Tibial nerve (tissue), 4 donors: ENCODE measurements at regions not wholly inside any gene's neighbourhood (a gene's known extent, or its start where the extent isn't known, plus 50 kb on each side); places are given as distances from the start of the nearest gene placed in this dataset.

Source experiments
- DNase-seq, 2 donors: peaks; one replicate each; pipeline ENCODE4 v3.0.0-alpha.2; 2019; ENCODE audit warnings: low spot score in 2 of 2
- H3K27ac ChIP-seq, 4 donors: fragments of 200-600 bp; sonication (generic) in 3 of 4; one replicate each; pipeline ENCODE4 v1.5.1; 2017 to 2019; ENCODE audit warnings: mild to moderate bottlenecking in 1 of 4
- H3K27me3 ChIP-seq, 2 donors: fragments of 200-600 bp; sonication (generic) in 1 of 2; one replicate each; pipeline versions ENCODE4 v1.5.1 to v1.6.0; 2017 to 2019
- H3K36me3 ChIP-seq, 3 donors: fragments of 200-600 bp; sonication (generic); one replicate each; pipeline ENCODE4 v1.5.1; 2018 to 2019
- H3K4me1 ChIP-seq, 4 donors: fragments of 200-600 bp; sonication (generic) in 3 of 4; one replicate each; pipeline ENCODE4 v1.5.1; 2017 to 2019
- H3K4me3 ChIP-seq, 4 donors: fragments of 200-600 bp; sonication (generic) in 3 of 4; one replicate each; pipeline ENCODE4 v1.5.1; 2017 to 2019; ENCODE audit warnings: mild to moderate bottlenecking in 1 of 4, moderate library complexity in 1 of 4
- H3K9me3 ChIP-seq, 4 donors: fragments of 200-600 bp; sonication (generic) in 3 of 4; one replicate each; pipeline ENCODE4 v1.5.1; 2017 to 2019
- EP300 ChIP-seq, 2 donors: sonication (generic); formaldehyde crosslinking; IDR thresholded peaks; one replicate each; pipeline ENCODE4 v1.6.1; 2017; ENCODE audit warnings: antibody characterized with exemption in 2 of 2, mild to moderate bottlenecking in 1 of 2
- POLR2A ChIP-seq, 2 donors: fragments of 450-650 bp; IDR thresholded peaks; one replicate each; pipeline ENCODE4 v1.6.1; 2017; ENCODE audit warnings: antibody characterized with exemption in 2 of 2, mild to moderate bottlenecking in 2 of 2, moderate library complexity in 2 of 2
- whole genome bisulfite sequencing, 2 donors: methylation state at CpG; one replicate each; pipeline ENCODE4 v1.1.5; 2018; 5-methylcytosine and 5-hydroxymethylcytosine counted together
- TF ChIP-seq, protein P1 (sequence below), 5 experiments: fragments of 200-600 bp in 3 of 5; fragments of 450-650 bp in 2 of 5; sonication (generic) in 3 of 5; IDR thresholded peaks; one replicate each; pipeline ENCODE4 v1.5.1; 2016 to 2019; ENCODE audit warnings: antibody characterized with exemption in 5 of 5, mild to moderate bottlenecking in 3 of 5, moderate library complexity in 2 of 5

DNA sequence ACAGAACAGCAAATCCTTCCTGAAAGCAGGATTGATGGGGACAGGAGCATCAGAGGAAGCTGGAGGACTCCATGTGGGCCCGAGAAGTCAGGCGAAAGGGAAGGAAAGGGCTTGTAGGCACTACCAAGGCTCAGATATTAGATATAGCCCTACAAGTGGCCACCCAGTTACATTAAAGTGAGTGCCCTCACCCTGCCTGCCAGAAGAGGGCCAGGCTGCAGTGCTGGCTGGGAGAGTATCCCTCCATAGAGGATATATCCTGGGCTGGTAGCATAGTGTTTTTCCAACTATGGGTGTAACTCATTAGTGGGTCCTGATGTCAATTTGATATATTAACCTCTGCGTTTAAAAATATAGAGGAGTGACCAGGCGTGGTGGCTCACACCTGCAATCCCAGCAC lies 285.2 kb downstream of the MYCN start:
- no peak overlapping the region for H3K27ac ChIP-seq
- no peaks in the 10 kb centered on the region for H3K27me3 ChIP-seq
- DNase-seq, result no peak
- no peaks in the 10 kb centered on the region for H3K36me3 ChIP-seq
- H3K4me1 ChIP-seq, result no peaks in the 10 kb centered on the region
- H3K4me3 ChIP-seq, result no peak overlapping the region
- TF ChIP-seq, protein P1, sequence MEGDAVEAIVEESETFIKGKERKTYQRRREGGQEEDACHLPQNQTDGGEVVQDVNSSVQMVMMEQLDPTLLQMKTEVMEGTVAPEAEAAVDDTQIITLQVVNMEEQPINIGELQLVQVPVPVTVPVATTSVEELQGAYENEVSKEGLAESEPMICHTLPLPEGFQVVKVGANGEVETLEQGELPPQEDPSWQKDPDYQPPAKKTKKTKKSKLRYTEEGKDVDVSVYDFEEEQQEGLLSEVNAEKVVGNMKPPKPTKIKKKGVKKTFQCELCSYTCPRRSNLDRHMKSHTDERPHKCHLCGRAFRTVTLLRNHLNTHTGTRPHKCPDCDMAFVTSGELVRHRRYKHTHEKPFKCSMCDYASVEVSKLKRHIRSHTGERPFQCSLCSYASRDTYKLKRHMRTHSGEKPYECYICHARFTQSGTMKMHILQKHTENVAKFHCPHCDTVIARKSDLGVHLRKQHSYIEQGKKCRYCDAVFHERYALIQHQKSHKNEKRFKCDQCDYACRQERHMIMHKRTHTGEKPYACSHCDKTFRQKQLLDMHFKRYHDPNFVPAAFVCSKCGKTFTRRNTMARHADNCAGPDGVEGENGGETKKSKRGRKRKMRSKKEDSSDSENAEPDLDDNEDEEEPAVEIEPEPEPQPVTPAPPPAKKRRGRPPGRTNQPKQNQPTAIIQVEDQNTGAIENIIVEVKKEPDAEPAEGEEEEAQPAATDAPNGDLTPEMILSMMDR (IDR thresholded peaks at IDR 0.05), result no peak
- TF ChIP-seq POLR2A (IDR thresholded peaks at IDR 0.05), result no peak
- H3K9me3 ChIP-seq, result no peaks in the 10 kb centered on the region
- WGBS, 2 donors, result 86 to 94% methylated on average over 4 of the region's 4 CpGs

DNA sequence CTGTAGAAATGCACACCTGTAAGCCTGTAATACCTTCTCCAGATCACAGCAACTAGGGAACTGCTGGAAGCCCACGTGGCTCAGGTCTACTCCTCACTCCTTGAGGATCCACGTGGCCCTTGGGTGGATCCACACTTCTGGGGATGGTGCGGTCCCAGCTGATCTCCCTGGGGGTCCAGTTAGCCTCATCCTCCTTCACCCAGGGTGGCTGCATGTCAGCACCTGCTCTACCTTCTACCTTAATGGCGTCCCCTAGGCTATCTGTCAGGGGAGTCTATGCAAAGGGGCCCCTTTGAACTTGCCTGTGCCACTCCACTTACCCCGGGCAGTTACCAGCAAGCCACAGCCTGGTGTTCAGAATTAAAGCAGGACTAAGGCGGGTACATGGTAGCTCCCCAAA lies 284.7 kb downstream of the MYCN start:
- H3K4me3 ChIP-seq, result no peak overlapping the region
- TF ChIP-seq EP300 (IDR thresholded peaks at IDR 0.05) (no peak), POLR2A (IDR thresholded peaks at IDR 0.05) (no peak)
- TF ChIP-seq, protein P1 (IDR thresholded peaks at IDR 0.05), result no peak
- H3K4me1 ChIP-seq, result no peaks in the 10 kb centered on the region
- WGBS, 2 donors, result 93 to 94% methylated on average over 3 to 6 of the region's 6 CpGs
- no peaks in the 10 kb centered on the region for H3K9me3 ChIP-seq
- H3K27ac ChIP-seq, result no peak overlapping the region
- no peak for DNase-seq
- no peaks in the 10 kb centered on the region for H3K36me3 ChIP-seq
- no peaks in the 10 kb centered on the region for H3K27me3 ChIP-seq

DNA sequence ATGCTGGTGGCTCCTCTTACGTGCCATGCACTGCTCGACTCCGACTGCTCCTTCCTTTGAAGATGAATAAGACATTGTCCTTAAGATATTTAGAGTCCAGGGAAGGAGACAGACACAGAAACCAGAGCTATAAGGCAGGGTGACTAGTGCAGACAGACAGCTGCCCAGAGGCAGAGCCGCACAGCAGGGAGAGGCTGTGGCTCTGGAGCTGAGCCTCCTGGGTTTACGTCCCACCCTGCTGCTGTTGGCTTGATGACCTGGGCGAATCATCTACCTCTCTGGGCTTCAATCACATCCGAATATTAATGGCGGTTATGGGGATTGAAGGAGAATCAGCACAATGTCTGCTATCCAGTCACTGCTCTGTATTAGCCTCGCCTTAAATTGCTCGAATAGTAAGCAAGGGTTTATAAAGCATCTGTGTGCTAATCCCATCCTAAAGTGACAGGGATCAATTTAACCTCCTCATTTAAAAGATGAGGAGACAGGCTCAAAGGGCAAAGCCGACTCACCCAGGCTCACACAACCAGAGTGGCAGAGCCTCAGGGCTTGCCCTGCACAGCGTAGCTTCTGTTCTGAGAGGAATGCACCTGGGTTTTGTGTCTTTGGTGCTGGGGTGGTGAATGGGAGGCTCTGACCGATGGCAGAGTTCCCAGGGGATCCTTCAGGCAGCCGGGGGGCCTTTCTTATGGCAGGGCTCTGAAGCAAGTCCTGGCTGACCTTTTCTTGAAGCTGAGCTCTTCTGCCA lies 284.1 kb downstream of the MYCN start:
- no peak overlapping the region for H3K4me3 ChIP-seq
- TF ChIP-seq POLR2A (IDR thresholded peaks at IDR 0.05) (no peak), EP300 (IDR thresholded peaks at IDR 0.05) (no peak)
- TF ChIP-seq, protein P1 (IDR thresholded peaks at IDR 0.05), result no peak
- 54 to 63% methylated on average over 14 of the region's 14 CpGs for WGBS, 2 donors
- no peak overlapping the region for H3K27ac ChIP-seq
- H3K4me1 ChIP-seq, result no peaks in the 10 kb centered on the region
- no peak for DNase-seq
- no peaks in the 10 kb centered on the region for H3K9me3 ChIP-seq
- no peaks in the 10 kb centered on the region for H3K27me3 ChIP-seq
- H3K36me3 ChIP-seq, result no peaks in the 10 kb centered on the region

DNA sequence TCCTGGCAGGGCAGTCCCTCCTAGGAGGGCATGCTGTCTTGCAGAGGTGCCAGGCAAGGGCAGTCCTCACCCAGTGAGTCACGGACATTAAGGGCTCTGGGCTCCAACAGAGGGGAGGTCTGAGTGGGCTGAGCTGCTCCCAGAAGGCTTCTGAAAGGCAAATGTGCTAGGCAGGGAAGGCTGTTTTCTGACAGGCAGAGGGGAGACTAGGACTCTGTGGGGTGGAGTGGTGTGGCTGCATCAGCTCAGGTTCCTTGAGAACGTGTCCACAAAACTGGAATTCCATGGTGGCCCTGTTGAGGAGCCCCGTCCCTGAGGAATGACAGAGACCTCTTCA lies 283.5 kb downstream of the MYCN start:
- 49 to 68% methylated on average over 3 of the region's 3 CpGs for WGBS, 2 donors
- DNase-seq, result no peak
- Histone ChIP-seq H3K36me3 (no peaks in the 10 kb centered on the region), H3K4me1 (no peaks in the 10 kb centered on the region), H3K27me3 (no peaks in the 10 kb centered on the region), H3K4me3 (no peak overlapping the region), H3K27ac (no peak overlapping the region), H3K9me3 (no peaks in the 10 kb centered on the region)
- no peak for TF ChIP-seq EP300 (IDR thresholded peaks at IDR 0.05)
- TF ChIP-seq POLR2A (IDR thresholded peaks at IDR 0.05), result no peak
- TF ChIP-seq, protein P1 (IDR thresholded peaks at IDR 0.05), result no peak

DNA sequence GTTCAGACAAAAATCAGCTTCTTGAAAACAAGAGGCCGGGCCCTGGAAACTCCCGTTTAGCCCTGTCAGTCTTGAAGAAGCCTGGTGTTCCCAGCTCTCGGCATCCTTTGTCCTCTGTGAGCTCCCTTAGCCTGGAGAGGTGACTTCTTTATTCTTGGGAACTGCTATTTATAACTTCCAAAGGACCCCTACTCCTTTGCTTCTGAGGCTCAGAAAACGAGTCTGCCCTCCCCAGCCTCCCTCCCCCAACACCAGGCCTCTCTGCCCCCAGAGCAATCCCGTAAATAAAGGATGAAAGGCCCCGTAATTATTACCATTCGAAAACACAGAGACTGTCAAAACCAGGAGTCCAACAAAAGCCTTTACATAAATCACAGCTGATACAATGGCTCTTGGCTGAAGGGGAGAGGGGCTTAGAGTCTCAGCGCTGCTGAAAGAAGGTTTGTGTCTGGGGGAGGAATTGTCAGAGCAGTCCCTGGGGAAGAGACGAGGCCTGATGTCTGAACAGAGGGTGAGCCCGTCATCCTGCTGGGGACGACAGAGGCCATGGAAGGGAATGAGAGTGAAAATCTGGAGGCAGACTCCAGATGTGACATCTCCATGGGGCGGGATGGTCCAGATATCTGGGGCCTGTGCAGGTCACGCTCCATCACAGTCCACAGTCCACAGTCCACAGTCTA lies 283.0 kb downstream of the MYCN start:
- Histone ChIP-seq H3K9me3 (no peaks in the 10 kb centered on the region), H3K27ac (no peak overlapping the region), H3K4me1 (no peaks in the 10 kb centered on the region), H3K36me3 (no peaks in the 10 kb centered on the region), H3K4me3 (no peak overlapping the region), H3K27me3 (no peaks in the 10 kb centered on the region)
- 48 to 65% methylated on average over 13 of the region's 13 CpGs for WGBS, 2 donors
- DNase-seq, result no peak
- TF ChIP-seq POLR2A (IDR thresholded peaks at IDR 0.05), result no peak
- TF ChIP-seq EP300 (IDR thresholded peaks at IDR 0.05), result no peak
- TF ChIP-seq, protein P1 (IDR thresholded peaks at IDR 0.05), result no peak
